Endothelial cell of umbilical vein (primary cell): ENCODE measurements at regions not wholly inside any gene's neighbourhood (a gene's known extent, or its start where the extent isn't known, plus 50 kb on each side); places are given as distances from the start of the nearest gene placed in this dataset.

Experiments used
- BruUV-seq: library from RNA; stranded (reverse); fragments of 400-500 nt; replicated peaks from 2 replicates; lab custom pipeline; 2021; lab: Mats Ljungman, UMichigan
- CTCF ChIA-PET: fragments of 300-600, 350-600 bp; sonication (Branson Sonifier 250); formaldehyde crosslinking; loops from one replicate; lab custom pipeline; 2021; ENCODE audit warnings: antibody characterized with exemption, inconsistent platforms; lab: Charles Lee
- POLR2A ChIA-PET: fragments of 300-600, 350-600 bp; sonication (Branson Sonifier 250); formaldehyde crosslinking; loops from one replicate; lab custom pipeline; 2021; ENCODE audit warnings: antibody characterized with exemption, inconsistent platforms; lab: Charles Lee
- DNase-seq: peaks from one replicate; pipeline ENCODE4 v3.0.0-alpha.2; 2011; ENCODE audit warnings: low read depth, low spot score
- FAIRE-seq: peaks from 2 replicates; lab custom pipeline; 2011; peaks lifted over from hg19 to GRCh38; lab: Jason Lieb, UNC
- H2AFZ ChIP-seq: 2 replicates; pipeline ENCODE4 v1.6.0; 2012; ENCODE audit warnings: low read depth, low read length, control low read depth, inconsistent platforms
- H3K27ac ChIP-seq: 2 replicates; pipeline ENCODE4 v1.5.1; 2011; ENCODE audit warnings: low read depth, mild to moderate bottlenecking, control low read depth, low read length, moderate library complexity; ENCODE audit not compliant: insufficient read depth
- H3K27me3 ChIP-seq, 2 experiments: 2 replicates each; pipeline versions ENCODE4 v1.6.0 to v1.6.1; 2011; ENCODE audit warnings: low read length in 2 of 2, mixed read lengths in 1 of 2; ENCODE audit not compliant: control insufficient read depth in 2 of 2, insufficient read depth in 2 of 2
- H3K36me3 ChIP-seq, 2 experiments: 2 replicates in 1 of 2; 3 replicates in 1 of 2; pipeline ENCODE4 v1.5.1; 2011; ENCODE audit warnings: low read length in 2 of 2, mild to moderate bottlenecking in 1 of 2, moderate library complexity in 1 of 2; ENCODE audit not compliant: control insufficient read depth in 2 of 2, insufficient read depth in 2 of 2; ENCODE audit errors: extremely low read depth in 1 of 2
- H3K4me1 ChIP-seq: 3 replicates; pipeline ENCODE4 v1.5.1; 2011; ENCODE audit warnings: mild to moderate bottlenecking, low read length; ENCODE audit not compliant: control insufficient read depth, insufficient read depth; ENCODE audit errors: extremely low read depth
- H3K4me2 ChIP-seq: 2 replicates; pipeline ENCODE4 v1.6.1; 2011; ENCODE audit warnings: low read length, control low read depth, mixed read lengths; ENCODE audit not compliant: insufficient read depth
- H3K4me3 ChIP-seq, 3 experiments: fragments of 200-600 bp in 1 of 3; sonication (generic), shearing (Covaris generic) in 1 of 3; replicated peaks in 1 of 3; 2 replicates each; pipeline ENCODE4 v1.5.1; 2011 to 2016; ENCODE audit warnings: control low read depth in 3 of 3, low read length in 3 of 3, mild to moderate bottlenecking in 2 of 3, inconsistent platforms in 1 of 3, low read depth in 1 of 3, moderate library complexity in 1 of 3; ENCODE audit not compliant: insufficient read depth in 1 of 3
- H3K79me2 ChIP-seq: 2 replicates; pipeline ENCODE4 v1.6.0; 2012; ENCODE audit warnings: low read length, inconsistent platforms; ENCODE audit not compliant: control insufficient read depth, insufficient read depth
- H3K9ac ChIP-seq: replicated peaks from 2 replicates; pipeline ENCODE3; 2011; ENCODE audit warnings: low read length, control low read depth; ENCODE audit not compliant: insufficient read depth; ENCODE audit errors: extremely low read depth
- H3K9me1 ChIP-seq: replicated peaks from 3 replicates; pipeline ENCODE4 v1.6.0; 2011; ENCODE audit warnings: mild to moderate bottlenecking, low read length; ENCODE audit not compliant: control insufficient read depth, insufficient read depth; ENCODE audit errors: extremely low read depth
- H3K9me3 ChIP-seq: replicated peaks from 2 replicates; pipeline ENCODE4 v1.5.1; 2012; ENCODE audit warnings: low read length, inconsistent platforms; ENCODE audit not compliant: control insufficient read depth, insufficient read depth
- H4K20me1 ChIP-seq: replicated peaks from 2 replicates; pipeline ENCODE3; 2011; ENCODE audit warnings: mild to moderate bottlenecking, low read length; ENCODE audit not compliant: control insufficient read depth, insufficient read depth; ENCODE audit errors: extremely low read depth
- CTCF ChIP-seq, 2 donors: IDR thresholded peaks; 1 replicate in 1 of 2; 2 replicates in 1 of 2; pipeline ENCODE4 v1.5.1; 2011; ENCODE audit warnings: low read length in 2 of 2, mild to moderate bottlenecking in 2 of 2, moderate library complexity in 2 of 2, control low read depth in 1 of 2, inconsistent platforms in 1 of 2, low read depth in 1 of 2; ENCODE audit not compliant: insufficient read depth in 1 of 2; ENCODE audit errors: extremely low read depth in 1 of 2
- EZH2 ChIP-seq: IDR thresholded peaks from 2 replicates; pipeline ENCODE4 v1.6.1; 2012; ENCODE audit warnings: borderline replicate concordance, low read depth, mild to moderate bottlenecking, moderate library complexity, low read length, inconsistent platforms; ENCODE audit not compliant: severe bottlenecking
- FOS ChIP-seq: IDR thresholded peaks from 2 replicates; pipeline ENCODE4 v1.6.1; 2011; ENCODE audit warnings: mild to moderate bottlenecking, low read length, moderate library complexity, borderline replicate concordance; ENCODE audit not compliant: insufficient read depth
- GATA2 ChIP-seq: IDR thresholded peaks from 2 replicates; pipeline ENCODE4 v1.7.0; 2011; ENCODE audit warnings: low read depth, mild to moderate bottlenecking, moderate library complexity, mixed read lengths, low read length; ENCODE audit not compliant: insufficient read length, insufficient read depth
- JUN ChIP-seq: IDR thresholded peaks from 2 replicates; pipeline ENCODE4 v1.6.1; 2011; ENCODE audit warnings: borderline replicate concordance, low read depth; ENCODE audit not compliant: insufficient read length, insufficient read depth
- MAX ChIP-seq: IDR thresholded peaks from 2 replicates; pipeline ENCODE4 v1.6.1; 2011; ENCODE audit not compliant: insufficient read depth, insufficient read length
- MYC ChIP-seq: IDR thresholded peaks from one replicate; pipeline ENCODE4 v1.6.1; 2011; ENCODE audit warnings: mild to moderate bottlenecking, low read depth, low read length
- POLR2A ChIP-seq: IDR thresholded peaks from 2 replicates; pipeline ENCODE4 v1.6.1; 2012; ENCODE audit warnings: low read depth, mild to moderate bottlenecking, control low read depth, low read length
- POLR2AphosphoS5 ChIP-seq: IDR thresholded peaks from 2 replicates; pipeline ENCODE4 v1.6.1; 2012; ENCODE audit warnings: low read depth, mild to moderate bottlenecking, control low read depth, low read length, moderate library complexity; ENCODE audit not compliant: insufficient read depth
- dilution Hi-C: fragments of 300-500 bp; cut with MboI; formaldehyde crosslinking; loops from one replicate; pipeline ENCODE4 v1.15.0; 2019; ENCODE audit warnings: low sequenced_read_pairs; ENCODE audit not compliant: extremely low pct_ligation_motif_present
- intact Hi-C: fragments of 100-400 bp; cut with micrococcal nuclease; formaldehyde crosslinking; loops from one replicate; pipeline ENCODE4 v1.10.0; 2022

GRCh38 chrX:16320765-16321355 lies 153.6 kb downstream of the MAGEB17 start:
- no peaks in the 10 kb centered on the region for H3K36me3 ChIP-seq
- intact Hi-C loops (no loop called here), dilution Hi-C loops (no loop called here)
- H3K4me1 ChIP-seq = no peaks in the 10 kb centered on the region
- no peaks in the 10 kb centered on the region for H4K20me1 ChIP-seq
- BruUV-seq = no TSS peak
- H3K4me2 ChIP-seq = no peak overlapping the region
- H3K27me3 ChIP-seq = no peaks in the 10 kb centered on the region
- no peak overlapping the region for H3K9ac ChIP-seq
- H3K9me1 ChIP-seq = no peaks in the 10 kb centered on the region
- H3K9me3 ChIP-seq = no peaks in the 10 kb centered on the region
- TF ChIP-seq CTCF (IDR thresholded peaks at IDR 0.05; ENCODE audit: extremely low read depth in 1 of 2, insufficient read depth in 1 of 2, low read depth in 1 of 2, low read length in 2 of 2) (no peak), GATA2 (no peak), FOS (no peak), MAX (no peak), POLR2AphosphoS5 (no peak), POLR2A (no peak), JUN (no peak), MYC (no peak), EZH2 (no peak)
- no peak overlapping the region for H3K4me3 ChIP-seq
- POLR2A ChIA-PET = no interaction called here
- DNase-seq (no peak), FAIRE-seq (no peak)
- CTCF ChIA-PET = no interaction called here
- no peak overlapping the region for H2AFZ ChIP-seq
- no peak overlapping the region for H3K27ac ChIP-seq
- no peaks in the 10 kb centered on the region for H3K79me2 ChIP-seq
